ENCODE measurements at regions not wholly inside any gene's neighbourhood (a gene's known extent, or its start where the extent isn't known, plus 50 kb on each side); places are given as distances from the start of the nearest gene placed in this dataset.
A peak's percentile ranks its signal among the peaks of the same experiment; 100 is the strongest.

- Histone ChIP-seq H3K36me3 (ENCODE audit: control insufficient read depth, low read depth, low read length) (no peaks in the 10 kb centered on the region), H3K4me1 (ENCODE audit: control insufficient read depth, low read depth, low read length) (no peaks in the 10 kb centered on the region), H3K27me3 (ENCODE audit: control insufficient read depth, insufficient read depth, low read length) (no peaks in the 10 kb centered on the region), H3K4me3 (ENCODE audit: low read length) (no peak overlapping the region), H3K9ac (ENCODE audit: low read length) (no peak overlapping the region), H3K9me3 (ENCODE audit: control insufficient read depth, low read depth, low read length) (no peaks in the 10 kb centered on the region), H3K27ac (ENCODE audit: low read length) (no peak overlapping the region)
Observed at GRCh38 chr5:162325143-162325727, 257.7 kb downstream of the GABRG2 start.

DNA sequence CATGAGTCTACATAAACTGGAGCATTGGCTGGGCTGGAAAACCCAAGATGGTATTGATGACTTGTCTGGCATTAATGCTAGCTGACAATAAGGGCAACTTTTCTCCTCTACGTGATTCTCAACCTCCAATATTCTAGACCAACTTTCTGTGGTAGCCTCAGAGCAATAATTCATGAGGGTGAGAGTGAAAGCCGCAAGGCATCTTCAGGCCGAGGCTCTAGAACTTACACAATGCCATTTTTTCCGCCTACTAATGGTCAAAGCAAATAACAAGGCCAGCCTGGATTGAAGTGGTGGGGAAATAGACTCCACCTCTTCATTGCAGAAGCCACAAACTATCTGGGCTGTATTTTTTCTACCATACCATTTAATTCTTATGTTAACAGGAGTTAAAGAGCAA is 267.4 kb downstream of the GABRG2 start:
- H3K4me1 ChIP-seq (ENCODE audit: control insufficient read depth, low read depth, low read length) = no peaks in the 10 kb centered on the region
- H3K9ac ChIP-seq (ENCODE audit: low read length) = no peak overlapping the region
- H3K27ac ChIP-seq (ENCODE audit: low read length) = no peak overlapping the region
- no peak overlapping the region for H3K4me3 ChIP-seq (ENCODE audit: low read length)
- no peaks in the 10 kb centered on the region for H3K9me3 ChIP-seq (ENCODE audit: control insufficient read depth, low read depth, low read length)
- H3K27me3 ChIP-seq (ENCODE audit: control insufficient read depth, insufficient read depth, low read length) = no peaks in the 10 kb centered on the region
- no peaks in the 10 kb centered on the region for H3K36me3 ChIP-seq (ENCODE audit: control insufficient read depth, low read depth, low read length)

DNA sequence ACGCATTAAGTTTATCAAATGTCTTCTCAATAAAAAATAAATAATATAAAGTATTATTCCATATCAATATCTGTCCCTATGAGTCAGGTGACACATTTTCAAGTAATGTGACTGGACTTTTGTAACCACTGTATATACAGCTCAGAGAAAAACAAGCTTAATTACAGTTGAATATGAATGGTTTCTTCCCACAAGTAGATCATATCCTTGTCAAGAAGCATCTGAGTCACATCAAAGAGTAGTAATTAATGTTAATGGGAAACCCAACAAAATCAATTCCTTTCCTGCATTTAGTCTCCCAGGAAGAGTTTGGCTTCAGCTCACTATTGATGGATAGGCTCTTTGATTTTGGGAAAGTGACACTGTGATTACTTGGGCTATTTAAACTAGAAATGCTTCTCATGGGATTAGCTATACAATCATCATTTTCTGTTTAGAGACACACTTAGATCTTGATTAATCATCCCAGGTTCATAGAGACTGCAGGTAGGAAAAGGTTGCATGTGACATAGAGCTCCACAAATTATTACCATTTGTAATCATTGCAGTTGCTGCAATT is 292.9 kb downstream of the GABRG2 start:
- Histone ChIP-seq H3K27me3 (ENCODE audit: control insufficient read depth, insufficient read depth, low read length) (no peaks in the 10 kb centered on the region), H3K27ac (ENCODE audit: low read length) (no peak overlapping the region), H3K9me3 (ENCODE audit: control insufficient read depth, low read depth, low read length) (no peaks in the 10 kb centered on the region), H3K4me1 (ENCODE audit: control insufficient read depth, low read depth, low read length) (no peaks in the 10 kb centered on the region), H3K9ac (ENCODE audit: low read length) (no peak overlapping the region), H3K36me3 (ENCODE audit: control insufficient read depth, low read depth, low read length) (no peaks in the 10 kb centered on the region), H3K4me3 (ENCODE audit: low read length) (no peak overlapping the region)

DNA sequence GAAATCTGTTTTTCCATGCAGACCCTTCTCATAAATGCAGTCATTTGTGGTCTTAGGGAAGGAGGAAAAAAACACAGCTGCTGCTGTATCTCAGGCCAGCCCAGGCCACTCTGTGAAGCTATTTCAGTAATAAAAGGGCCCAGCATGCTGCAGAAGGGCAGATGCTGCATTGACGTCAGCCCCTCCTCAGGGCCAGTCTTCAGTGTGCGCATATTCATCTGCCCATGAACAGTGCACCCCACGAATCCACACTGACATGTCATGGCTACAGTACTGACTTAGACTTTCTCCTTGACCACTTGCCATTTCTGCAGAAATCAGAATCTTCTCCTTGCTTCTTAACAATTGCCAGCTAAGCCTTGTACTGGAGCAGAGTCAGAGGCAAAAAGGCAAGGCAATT is 304.7 kb downstream of the GABRG2 start:
- Histone ChIP-seq H3K9ac (ENCODE audit: low read length) (no peak overlapping the region), H3K4me1 (ENCODE audit: control insufficient read depth, low read depth, low read length) (peaks cover 7% of the 10 kb centered on the region), H3K27me3 (ENCODE audit: control insufficient read depth, insufficient read depth, low read length) (no peaks in the 10 kb centered on the region), H3K27ac (ENCODE audit: low read length) (peak overlapping the region; percentile 65), H3K4me3 (ENCODE audit: low read length) (no peak overlapping the region), H3K9me3 (ENCODE audit: control insufficient read depth, low read depth, low read length) (peaks cover 14% of the 10 kb centered on the region), H3K36me3 (ENCODE audit: control insufficient read depth, low read depth, low read length) (no peaks in the 10 kb centered on the region)

- no peak overlapping the region for H3K9ac ChIP-seq (ENCODE audit: low read length)
- H3K4me1 ChIP-seq (ENCODE audit: control insufficient read depth, low read depth, low read length) = no peaks in the 10 kb centered on the region
- H3K9me3 ChIP-seq (ENCODE audit: control insufficient read depth, low read depth, low read length) = no peaks in the 10 kb centered on the region
- H3K27ac ChIP-seq (ENCODE audit: low read length) = no peak overlapping the region
- H3K4me3 ChIP-seq (ENCODE audit: low read length) = no peak overlapping the region
- H3K27me3 ChIP-seq (ENCODE audit: control insufficient read depth, insufficient read depth, low read length) = no peaks in the 10 kb centered on the region
- H3K36me3 ChIP-seq (ENCODE audit: control insufficient read depth, low read depth, low read length) = no peaks in the 10 kb centered on the region
Observed at GRCh38 chr5:162377895-162378294, 310.3 kb downstream of the GABRG2 start.

DNA sequence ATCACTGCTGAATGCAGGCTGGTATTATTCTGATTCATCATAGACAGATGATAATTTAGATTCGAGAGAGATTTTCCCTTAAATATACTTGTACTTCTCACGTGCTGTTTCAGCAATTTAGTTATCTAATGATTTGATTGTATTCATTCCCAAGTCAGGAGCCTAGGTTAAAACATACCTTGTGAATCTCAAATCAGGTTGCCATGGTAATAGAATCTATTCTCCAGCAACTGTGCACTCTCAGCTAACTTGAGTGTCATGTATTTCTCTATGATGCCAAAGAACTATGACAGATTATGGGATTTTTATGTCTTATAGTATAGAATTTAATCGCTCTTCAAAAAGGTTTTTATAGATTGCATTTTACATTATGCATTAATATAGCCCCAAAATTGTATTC is 315.3 kb downstream of the GABRG2 start:
- Histone ChIP-seq H3K36me3 (ENCODE audit: control insufficient read depth, low read depth, low read length) (no peaks in the 10 kb centered on the region), H3K9ac (ENCODE audit: low read length) (no peak overlapping the region), H3K9me3 (ENCODE audit: control insufficient read depth, low read depth, low read length) (no peaks in the 10 kb centered on the region), H3K27ac (ENCODE audit: low read length) (no peak overlapping the region), H3K4me3 (ENCODE audit: low read length) (no peak overlapping the region), H3K4me1 (ENCODE audit: control insufficient read depth, low read depth, low read length) (no peaks in the 10 kb centered on the region), H3K27me3 (ENCODE audit: control insufficient read depth, insufficient read depth, low read length) (no peaks in the 10 kb centered on the region)

GRCh38 chr5:162384225-162384624 is 316.7 kb downstream of the GABRG2 start:
- Histone ChIP-seq H3K27me3 (ENCODE audit: control insufficient read depth, insufficient read depth, low read length) (no peaks in the 10 kb centered on the region), H3K4me1 (ENCODE audit: control insufficient read depth, low read depth, low read length) (no peaks in the 10 kb centered on the region), H3K36me3 (ENCODE audit: control insufficient read depth, low read depth, low read length) (no peaks in the 10 kb centered on the region), H3K9ac (ENCODE audit: low read length) (no peak overlapping the region), H3K27ac (ENCODE audit: low read length) (no peak overlapping the region), H3K4me3 (ENCODE audit: low read length) (no peak overlapping the region), H3K9me3 (ENCODE audit: control insufficient read depth, low read depth, low read length) (no peaks in the 10 kb centered on the region)

DNA sequence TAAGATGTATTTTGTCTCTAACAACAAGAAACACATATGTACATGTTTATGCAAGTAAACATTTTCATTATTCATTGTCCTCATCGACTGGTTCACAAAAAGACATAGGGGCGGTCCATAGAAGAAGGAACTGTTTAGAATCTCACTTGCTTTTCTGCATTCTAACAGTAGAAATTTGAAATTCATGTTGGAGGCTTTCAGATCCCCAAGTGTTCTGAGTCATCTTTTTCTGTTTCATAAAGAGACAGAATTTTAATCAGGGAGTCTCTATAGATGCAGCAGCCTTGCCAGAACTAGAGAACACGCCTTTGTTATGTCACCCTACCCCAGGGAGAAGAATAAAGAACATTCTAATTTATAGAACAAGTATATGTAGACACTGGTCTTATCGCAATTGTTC is 324.3 kb downstream of the GABRG2 start:
- H3K9ac ChIP-seq (ENCODE audit: low read length) = no peak overlapping the region
- H3K27me3 ChIP-seq (ENCODE audit: control insufficient read depth, insufficient read depth, low read length) = no peaks in the 10 kb centered on the region
- H3K36me3 ChIP-seq (ENCODE audit: control insufficient read depth, low read depth, low read length) = no peaks in the 10 kb centered on the region
- H3K9me3 ChIP-seq (ENCODE audit: control insufficient read depth, low read depth, low read length) = no peaks in the 10 kb centered on the region
- no peaks in the 10 kb centered on the region for H3K4me1 ChIP-seq (ENCODE audit: control insufficient read depth, low read depth, low read length)
- no peak overlapping the region for H3K27ac ChIP-seq (ENCODE audit: low read length)
- H3K4me3 ChIP-seq (ENCODE audit: low read length) = no peak overlapping the region

GRCh38 chr5:162392336-162392735 is 324.8 kb downstream of the GABRG2 start:
- Histone ChIP-seq H3K4me1 (ENCODE audit: control insufficient read depth, low read depth, low read length) (no peaks in the 10 kb centered on the region), H3K9ac (ENCODE audit: low read length) (no peak overlapping the region), H3K36me3 (ENCODE audit: control insufficient read depth, low read depth, low read length) (no peaks in the 10 kb centered on the region), H3K27me3 (ENCODE audit: control insufficient read depth, insufficient read depth, low read length) (no peaks in the 10 kb centered on the region), H3K9me3 (ENCODE audit: control insufficient read depth, low read depth, low read length) (no peaks in the 10 kb centered on the region), H3K27ac (ENCODE audit: low read length) (no peak overlapping the region), H3K4me3 (ENCODE audit: low read length) (no peak overlapping the region)

DNA sequence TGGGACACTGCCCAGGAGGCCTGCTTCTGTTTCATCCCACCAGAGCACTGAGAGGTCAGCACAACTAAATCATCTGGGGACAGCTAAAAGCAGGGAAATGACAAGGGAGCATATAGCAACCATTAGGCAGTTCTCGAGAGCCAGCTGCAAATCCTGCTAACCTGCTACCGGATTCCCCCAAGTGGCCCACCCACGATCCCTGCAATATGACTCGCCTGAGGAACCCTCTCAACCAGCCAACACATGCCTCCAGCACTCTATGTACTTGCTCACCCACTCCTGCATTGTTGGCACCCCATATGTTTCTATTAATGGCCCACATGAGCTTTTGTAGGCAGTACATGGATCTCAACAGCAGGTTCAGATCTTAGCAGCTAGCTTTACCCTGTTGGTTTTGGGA is 326.0 kb downstream of the GABRG2 start:
- Histone ChIP-seq H3K36me3 (ENCODE audit: control insufficient read depth, low read depth, low read length) (no peaks in the 10 kb centered on the region), H3K9ac (ENCODE audit: low read length) (no peak overlapping the region), H3K9me3 (ENCODE audit: control insufficient read depth, low read depth, low read length) (no peaks in the 10 kb centered on the region), H3K27ac (ENCODE audit: low read length) (no peak overlapping the region), H3K27me3 (ENCODE audit: control insufficient read depth, insufficient read depth, low read length) (no peaks in the 10 kb centered on the region), H3K4me3 (ENCODE audit: low read length) (no peak overlapping the region), H3K4me1 (ENCODE audit: control insufficient read depth, low read depth, low read length) (no peaks in the 10 kb centered on the region)

DNA sequence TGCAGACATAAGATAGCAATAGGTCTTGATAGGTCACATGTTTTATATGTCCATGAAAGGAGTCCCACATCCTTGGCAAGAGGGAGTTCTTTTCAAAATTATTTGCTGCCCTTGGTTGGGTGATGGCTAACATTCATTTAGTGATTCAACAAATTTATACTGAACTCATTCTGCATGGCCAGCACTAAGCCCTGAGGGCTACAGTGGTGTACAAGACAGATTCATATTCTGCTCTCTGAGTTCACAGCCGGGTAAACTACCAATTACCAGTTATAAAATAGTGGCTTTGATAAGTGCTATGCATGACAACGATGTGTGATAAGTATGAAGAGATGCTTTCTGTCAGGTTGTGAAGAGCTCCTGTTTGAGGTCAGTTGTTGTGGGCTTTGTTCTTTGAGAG is 340.0 kb downstream of the GABRG2 start:
- H3K9me3 ChIP-seq (ENCODE audit: control insufficient read depth, low read depth, low read length) = no peaks in the 10 kb centered on the region
- no peak overlapping the region for H3K27ac ChIP-seq (ENCODE audit: low read length)
- no peaks in the 10 kb centered on the region for H3K27me3 ChIP-seq (ENCODE audit: control insufficient read depth, insufficient read depth, low read length)
- H3K4me3 ChIP-seq (ENCODE audit: low read length) = no peak overlapping the region
- no peaks in the 10 kb centered on the region for H3K36me3 ChIP-seq (ENCODE audit: control insufficient read depth, low read depth, low read length)
- no peaks in the 10 kb centered on the region for H3K4me1 ChIP-seq (ENCODE audit: control insufficient read depth, low read depth, low read length)
- H3K9ac ChIP-seq (ENCODE audit: low read length) = no peak overlapping the region

DNA sequence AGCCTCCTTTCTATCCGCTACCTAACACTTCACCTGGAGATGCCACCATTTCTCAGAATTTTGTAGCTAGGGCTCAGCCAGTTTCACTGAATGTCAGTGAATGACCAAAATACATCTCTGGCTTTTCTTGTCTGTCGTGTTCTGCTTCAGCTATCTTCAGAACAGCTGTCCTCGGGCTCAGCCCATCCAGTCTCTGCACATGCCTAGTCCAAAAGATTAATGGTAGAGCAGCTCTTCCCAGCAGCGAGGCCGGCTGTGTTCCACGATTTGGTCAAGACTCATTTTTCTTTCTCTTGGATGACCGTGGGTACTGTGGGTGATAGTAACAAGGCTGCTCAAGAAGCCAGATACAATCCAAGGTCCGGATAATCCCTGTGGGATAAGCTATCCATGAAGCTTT is 342.8 kb downstream of the GABRG2 start:
- H3K9ac ChIP-seq (ENCODE audit: low read length) = no peak overlapping the region
- H3K27me3 ChIP-seq (ENCODE audit: control insufficient read depth, insufficient read depth, low read length) = no peaks in the 10 kb centered on the region
- H3K36me3 ChIP-seq (ENCODE audit: control insufficient read depth, low read depth, low read length) = no peaks in the 10 kb centered on the region
- H3K4me3 ChIP-seq (ENCODE audit: low read length) = no peak overlapping the region
- no peaks in the 10 kb centered on the region for H3K4me1 ChIP-seq (ENCODE audit: control insufficient read depth, low read depth, low read length)
- H3K9me3 ChIP-seq (ENCODE audit: control insufficient read depth, low read depth, low read length) = no peaks in the 10 kb centered on the region
- H3K27ac ChIP-seq (ENCODE audit: low read length) = no peak overlapping the region

Data from iPS-18a (cell line).